GM06990 (cell line): ENCODE measurements at regions not wholly inside any gene's neighbourhood (a gene's known extent, or its start where the extent isn't known, plus 50 kb on each side); places are given as distances from the start of the nearest gene placed in this dataset.

Source experiments
- DNase-seq: peaks from one replicate; pipeline ENCODE4 v3.0.0-alpha.2; 2011; ENCODE audit not compliant: insufficient read length; ENCODE audit errors: extremely low read depth
- H3K27me3 ChIP-seq: replicated peaks from 2 replicates; pipeline ENCODE4 v1.6.0; 2011; ENCODE audit warnings: low read length; ENCODE audit not compliant: control insufficient read depth, insufficient read depth
- H3K36me3 ChIP-seq: 2 replicates; pipeline ENCODE4 v1.5.1; 2011; ENCODE audit warnings: low read length; ENCODE audit not compliant: control insufficient read depth, insufficient read depth
- H3K4me3 ChIP-seq: replicated peaks from 2 replicates; pipeline ENCODE4 v1.5.1; 2011; ENCODE audit warnings: low read depth, mild to moderate bottlenecking, control low read depth, low read length
- CTCF ChIP-seq: IDR thresholded peaks from 2 replicates; pipeline ENCODE4 v1.5.1; 2011; ENCODE audit warnings: low read length, control low read depth, mild to moderate bottlenecking, inconsistent platforms; ENCODE audit not compliant: insufficient read depth, poor library complexity, severe bottlenecking

GRCh38 chr4:12932203-12932788 is 551.8 kb downstream of the RAB28 start:
- Histone ChIP-seq H3K27me3 (no peaks in the 10 kb centered on the region), H3K4me3 (no peak overlapping the region), H3K36me3 (no peaks in the 10 kb centered on the region)
- DNase-seq, result no peak
- TF ChIP-seq CTCF, result no peak

- Histone ChIP-seq H3K36me3 (no peaks in the 10 kb centered on the region), H3K4me3 (no peak overlapping the region), H3K27me3 (no peaks in the 10 kb centered on the region)
- no peak for DNase-seq
- no peak for TF ChIP-seq CTCF
These were observed 554.4 kb downstream of the RAB28 start for GRCh38 chr4:12929784-12930183.

DNA sequence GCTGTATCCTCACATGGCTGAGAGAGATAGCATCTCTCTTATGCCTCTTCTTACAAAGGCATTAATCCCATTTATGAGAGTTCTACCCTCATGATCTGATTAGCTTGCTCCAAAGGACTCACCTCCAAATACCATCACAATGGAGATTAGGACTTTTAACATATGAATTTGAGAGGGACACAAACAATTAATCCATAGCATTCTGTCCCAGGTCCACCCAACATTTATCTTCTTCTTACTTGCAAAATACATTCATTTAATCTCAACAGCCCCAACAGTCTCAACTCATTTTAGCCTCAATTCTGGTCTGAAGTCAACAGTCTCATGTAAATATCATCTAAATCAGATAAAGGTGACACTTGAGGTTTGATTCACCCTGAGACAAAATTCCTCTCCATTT is 555.4 kb downstream of the RAB28 start:
- TF ChIP-seq CTCF, result no peak
- Histone ChIP-seq H3K4me3 (no peak overlapping the region), H3K27me3 (no peaks in the 10 kb centered on the region), H3K36me3 (no peaks in the 10 kb centered on the region)
- DNase-seq, result no peak

GRCh38 chr4:12926189-12927066 is 557.7 kb downstream of the RAB28 start:
- no peaks in the 10 kb centered on the region for H3K27me3 ChIP-seq
- no peaks in the 10 kb centered on the region for H3K36me3 ChIP-seq
- no peak for DNase-seq
- no peak for TF ChIP-seq CTCF
- H3K4me3 ChIP-seq, result no peak overlapping the region

- TF ChIP-seq CTCF, result no peak
- H3K36me3 ChIP-seq, result no peaks in the 10 kb centered on the region
- H3K27me3 ChIP-seq, result no peaks in the 10 kb centered on the region
- H3K4me3 ChIP-seq, result no peak overlapping the region
- no peak for DNase-seq
These were observed 559.3 kb downstream of the RAB28 start for GRCh38 chr4:12924728-12925320.
